Type B pancreatic cell (in vitro differentiated cells): ENCODE measurements at regions not wholly inside any gene's neighbourhood (a gene's known extent, or its start where the extent isn't known, plus 50 kb on each side); places are given as distances from the start of the nearest gene placed in this dataset.

ENCODE experiments used
- DNase-seq: peaks from one replicate; pipeline ENCODE4 v3.0.0; 2021; ENCODE audit warnings: mixed read lengths; ENCODE audit not compliant: unreplicated experiment; ENCODE audit errors: extremely low spot score
- H3K27ac Mint-ChIP-seq: 2 replicates; pipeline ENCODE4 v1.8.0; 2021; ENCODE audit warnings: mild to moderate bottlenecking, mixed read lengths
- H3K27me3 Mint-ChIP-seq: 2 replicates; pipeline ENCODE4 v1.8.0; 2021; ENCODE audit warnings: mixed read lengths
- H3K36me3 Mint-ChIP-seq: 2 replicates; pipeline ENCODE4 v1.8.0; 2021; ENCODE audit warnings: mixed read lengths
- H3K4me1 Mint-ChIP-seq: one replicate; pipeline ENCODE4 v1.8.0; 2021; ENCODE audit warnings: mixed read lengths; ENCODE audit not compliant: unreplicated experiment
- H3K4me3 Mint-ChIP-seq: 2 replicates; pipeline ENCODE4 v1.8.0; 2021; ENCODE audit warnings: mild to moderate bottlenecking, mixed read lengths
- H3K9me3 Mint-ChIP-seq: 2 replicates; pipeline ENCODE4 v1.8.0; 2021; ENCODE audit warnings: mixed read lengths
- TF ChIP-seq, protein P1 (sequence below): fragments of 200-600 bp; sonication (generic); conservative IDR thresholded peaks from 2 replicates; pipeline ENCODE4 v1.5.0; 2021; ENCODE audit warnings: antibody characterized with exemption, mild to moderate bottlenecking

DNA sequence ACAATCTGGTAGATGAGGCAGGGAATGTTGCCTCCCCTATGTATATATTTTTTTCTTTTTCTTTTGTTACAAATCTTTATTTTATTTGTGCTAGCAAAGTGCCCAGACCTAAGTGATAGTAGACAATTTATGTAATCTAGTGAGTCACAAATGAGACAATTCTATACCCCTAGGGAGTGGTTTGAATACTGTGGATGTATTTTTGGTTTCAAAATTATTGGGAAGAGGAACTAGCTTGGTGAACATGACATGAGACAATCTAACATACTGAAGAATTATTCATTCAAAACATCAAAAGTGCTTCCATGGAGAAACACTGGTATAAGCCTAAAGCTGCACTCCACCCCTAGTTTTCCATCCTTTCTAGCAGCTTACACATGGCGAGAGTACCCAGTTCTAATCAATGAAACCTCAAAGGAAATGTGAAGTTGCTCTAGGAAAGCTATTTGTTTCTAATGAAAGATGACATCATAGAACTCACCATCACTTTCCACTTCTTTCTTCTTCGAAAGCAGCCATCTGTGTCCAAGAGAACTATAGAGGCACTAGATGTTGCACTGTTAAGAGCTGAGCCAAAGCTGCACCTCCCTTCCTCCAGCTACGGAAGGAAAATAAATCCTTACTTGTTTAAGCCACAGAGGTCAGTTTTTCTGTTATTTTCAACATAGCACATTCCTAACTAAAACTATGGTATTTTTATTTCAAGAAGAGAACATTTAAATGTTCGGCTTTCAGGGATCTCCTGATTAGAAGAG is 764.6 kb downstream of the LTN1 start:
- no peak overlapping the region for H3K27ac Mint-ChIP-seq
- peaks cover 14% of the 10 kb centered on the region for H3K9me3 Mint-ChIP-seq

DNA sequence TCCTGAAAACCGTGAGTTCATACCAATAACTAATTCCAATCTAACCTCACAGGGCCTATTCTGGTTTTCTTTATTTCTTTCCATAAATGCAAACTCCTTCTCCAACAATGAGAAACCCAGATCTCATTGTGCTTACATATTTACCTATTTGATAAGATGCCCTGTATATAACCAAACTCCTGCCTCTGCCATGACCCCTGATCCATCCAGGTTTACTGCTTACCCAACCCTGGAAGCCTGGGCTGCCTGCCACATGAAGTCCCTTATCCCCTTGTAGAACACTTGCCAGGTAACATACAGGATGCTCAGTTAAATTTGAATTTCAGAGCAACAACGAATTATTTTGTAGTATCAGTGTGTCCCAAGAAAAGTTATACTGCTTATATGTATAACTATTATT is 766.1 kb downstream of the LTN1 start:
- Mint-ChIP-seq H3K9me3 (peaks cover 14% of the 10 kb centered on the region), H3K4me1 (peaks cover 6% of the 10 kb centered on the region), H3K27me3 (peaks cover 10% of the 10 kb centered on the region), H3K36me3 (no peaks in the 10 kb centered on the region), H3K27ac (no peak overlapping the region), H3K4me3 (no peak overlapping the region)
- DNase-seq: no peak
- TF ChIP-seq, protein P1, sequence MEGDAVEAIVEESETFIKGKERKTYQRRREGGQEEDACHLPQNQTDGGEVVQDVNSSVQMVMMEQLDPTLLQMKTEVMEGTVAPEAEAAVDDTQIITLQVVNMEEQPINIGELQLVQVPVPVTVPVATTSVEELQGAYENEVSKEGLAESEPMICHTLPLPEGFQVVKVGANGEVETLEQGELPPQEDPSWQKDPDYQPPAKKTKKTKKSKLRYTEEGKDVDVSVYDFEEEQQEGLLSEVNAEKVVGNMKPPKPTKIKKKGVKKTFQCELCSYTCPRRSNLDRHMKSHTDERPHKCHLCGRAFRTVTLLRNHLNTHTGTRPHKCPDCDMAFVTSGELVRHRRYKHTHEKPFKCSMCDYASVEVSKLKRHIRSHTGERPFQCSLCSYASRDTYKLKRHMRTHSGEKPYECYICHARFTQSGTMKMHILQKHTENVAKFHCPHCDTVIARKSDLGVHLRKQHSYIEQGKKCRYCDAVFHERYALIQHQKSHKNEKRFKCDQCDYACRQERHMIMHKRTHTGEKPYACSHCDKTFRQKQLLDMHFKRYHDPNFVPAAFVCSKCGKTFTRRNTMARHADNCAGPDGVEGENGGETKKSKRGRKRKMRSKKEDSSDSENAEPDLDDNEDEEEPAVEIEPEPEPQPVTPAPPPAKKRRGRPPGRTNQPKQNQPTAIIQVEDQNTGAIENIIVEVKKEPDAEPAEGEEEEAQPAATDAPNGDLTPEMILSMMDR: no peak

More for the DNA sequence above, 764.6 kb downstream of the LTN1 start:
- H3K4me3 Mint-ChIP-seq: no peak overlapping the region
- H3K4me1 Mint-ChIP-seq: peaks cover 6% of the 10 kb centered on the region
- peaks cover 10% of the 10 kb centered on the region for H3K27me3 Mint-ChIP-seq
- no peaks in the 10 kb centered on the region for H3K36me3 Mint-ChIP-seq
- no peak for DNase-seq
- TF ChIP-seq, protein P1: no peak

DNA sequence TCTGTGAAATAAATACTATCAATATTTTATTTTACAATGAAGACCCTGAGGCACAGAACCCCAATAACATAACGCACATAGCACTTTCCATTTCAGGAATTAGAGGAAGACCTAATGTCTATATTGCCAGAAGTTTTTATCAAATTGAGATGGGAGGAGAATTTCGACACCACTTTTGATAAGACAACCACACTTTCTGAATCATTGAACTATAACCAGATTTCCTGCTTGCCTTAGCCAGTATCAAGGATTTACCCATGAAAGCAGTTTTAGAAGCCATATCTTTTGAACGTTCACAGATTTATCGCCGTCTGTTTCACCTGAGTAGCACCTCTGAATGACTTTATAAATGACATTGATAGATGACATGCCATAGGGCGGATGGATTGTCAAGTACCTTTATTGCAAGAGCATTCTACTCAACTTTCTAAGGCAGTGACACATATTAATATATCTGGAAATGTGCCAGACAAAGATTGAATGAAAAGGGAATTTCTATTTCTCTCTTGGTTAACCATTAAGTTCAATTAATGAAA is 768.4 kb downstream of the LTN1 start:
- H3K27ac Mint-ChIP-seq: no peak overlapping the region
- peaks cover 6% of the 10 kb centered on the region for H3K4me1 Mint-ChIP-seq
- TF ChIP-seq, protein P1: no peak
- DNase-seq: no peak
- no peaks in the 10 kb centered on the region for H3K36me3 Mint-ChIP-seq
- no peak overlapping the region for H3K4me3 Mint-ChIP-seq
- peaks cover 14% of the 10 kb centered on the region for H3K9me3 Mint-ChIP-seq
- peaks cover 7% of the 10 kb centered on the region for H3K27me3 Mint-ChIP-seq

DNA sequence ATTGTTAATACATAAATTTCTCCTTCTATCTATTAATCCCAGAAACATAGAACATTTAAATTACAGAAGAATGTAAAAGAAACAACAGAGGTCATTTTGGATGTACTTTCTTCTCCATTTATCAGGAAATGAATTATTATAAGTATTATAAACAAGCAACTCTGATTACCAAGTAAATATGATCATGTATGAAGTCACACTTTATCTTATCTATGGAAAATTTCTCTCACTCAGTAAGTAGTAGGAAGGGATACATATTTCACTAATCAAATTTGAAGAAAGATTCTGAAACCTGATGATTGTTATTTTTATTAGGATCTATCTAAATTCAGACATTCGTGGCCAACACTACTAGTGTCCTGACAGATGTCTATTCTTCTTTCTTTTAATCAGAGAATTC is 770.7 kb downstream of the LTN1 start:
- TF ChIP-seq, protein P1: no peak
- DNase-seq: no peak
- peaks cover 14% of the 10 kb centered on the region for H3K9me3 Mint-ChIP-seq
- peaks cover 7% of the 10 kb centered on the region for H3K27me3 Mint-ChIP-seq
- no peak overlapping the region for H3K27ac Mint-ChIP-seq
- H3K4me3 Mint-ChIP-seq: no peak overlapping the region
- H3K36me3 Mint-ChIP-seq: no peaks in the 10 kb centered on the region
- no peaks in the 10 kb centered on the region for H3K4me1 Mint-ChIP-seq

DNA sequence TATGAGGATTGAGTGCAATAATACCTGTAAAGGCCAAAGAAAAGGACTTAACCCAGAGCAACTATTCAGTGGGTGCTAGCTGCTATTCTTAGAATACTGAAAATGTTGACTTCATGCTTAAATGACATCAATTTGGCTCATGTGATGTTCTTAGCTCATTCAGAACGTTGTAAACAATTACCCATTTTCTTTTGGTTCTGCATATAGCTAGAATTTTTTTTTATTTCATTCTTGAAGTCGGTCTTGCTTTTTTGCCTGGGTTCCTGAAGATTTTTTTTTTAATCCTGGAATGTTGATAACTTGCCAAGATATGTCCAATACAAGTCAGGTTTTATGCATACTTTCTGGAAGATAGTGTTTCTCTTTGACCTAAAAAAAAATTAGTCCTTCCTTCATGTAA is 772.0 kb downstream of the LTN1 start:
- no peak for DNase-seq
- TF ChIP-seq, protein P1: no peak
- H3K27me3 Mint-ChIP-seq: peaks cover 6% of the 10 kb centered on the region
- no peaks in the 10 kb centered on the region for H3K4me1 Mint-ChIP-seq
- no peak overlapping the region for H3K27ac Mint-ChIP-seq
- H3K36me3 Mint-ChIP-seq: no peaks in the 10 kb centered on the region
- no peak overlapping the region for H3K4me3 Mint-ChIP-seq
- H3K9me3 Mint-ChIP-seq: peaks cover 12% of the 10 kb centered on the region
